Fibroblast of skin of back (primary cell): ENCODE measurements at regions not wholly inside any gene's neighbourhood (a gene's known extent, or its start where the extent isn't known, plus 50 kb on each side); places are given as distances from the start of the nearest gene placed in this dataset.
"Not testable (repeated sequence)": the region's sequence is repeated elsewhere in the genome, so short reads cannot be mapped to it uniquely, and the experiment has no call there.

ENCODE experiments used
- DNase-seq: peaks from one replicate; pipeline ENCODE4 v3.0.0-alpha.2; 2013

GRCh38 chr2:172293952-172294351 is 133.4 kb upstream of the ITGA6 start:
- DNase-seq, result no peak

- DNase-seq, result no peak
Observed at GRCh38 chr2:172294983-172295382, 132.4 kb upstream of the ITGA6 start.

- no peak for DNase-seq
Observed at GRCh38 chr2:172295677-172296076, 131.7 kb upstream of the ITGA6 start.

- no peak for DNase-seq
Observed at GRCh38 chr2:172296267-172297046, 130.9 kb upstream of the ITGA6 start.

GRCh38 chr2:172297531-172297930 is 129.9 kb upstream of the ITGA6 start:
- DNase-seq, result no peak

- no peak for DNase-seq
Observed at GRCh38 chr2:172297950-172298349, 129.4 kb upstream of the ITGA6 start.

GRCh38 chr2:172299741-172300140 is 127.6 kb upstream of the ITGA6 start:
- peak; percentile 49 for DNase-seq

GRCh38 chr2:172300851-172301250 is 126.5 kb upstream of the ITGA6 start:
- DNase-seq, result no peak

- DNase-seq, result no peak
Observed at GRCh38 chr2:172305066-172305465, 122.3 kb upstream of the ITGA6 start.

- DNase-seq, result no peak
Observed at GRCh38 chr2:172307800-172308199, 119.6 kb upstream of the ITGA6 start.

GRCh38 chr2:172308253-172308935 is 119.0 kb upstream of the ITGA6 start:
- no peak for DNase-seq

- DNase-seq, result no peak
Observed at GRCh38 chr2:172311921-172312345, 115.5 kb upstream of the ITGA6 start.

- no peak for DNase-seq
Observed at GRCh38 chr2:172313715-172314341, 113.6 kb upstream of the ITGA6 start.

- not testable (repeated sequence) for DNase-seq
Observed at GRCh38 chr2:172315070-172315469, 112.3 kb upstream of the ITGA6 start.

GRCh38 chr2:172322049-172322448 is 105.3 kb upstream of the ITGA6 start:
- DNase-seq, result no peak

GRCh38 chr2:172323256-172323655 is 104.1 kb upstream of the ITGA6 start:
- DNase-seq, result no peak

- DNase-seq, result no peak
Observed at GRCh38 chr2:172323861-172324597, 103.4 kb upstream of the ITGA6 start.

GRCh38 chr2:172326211-172326509 is 101.2 kb upstream of the ITGA6 start:
- DNase-seq, result no peak

- DNase-seq, result no peak
Observed at GRCh38 chr2:172328103-172328841, 99.1 kb upstream of the ITGA6 start.

GRCh38 chr2:172329416-172329773 is 98.0 kb upstream of the ITGA6 start:
- no peak for DNase-seq

GRCh38 chr2:172329774-172330671 is 97.4 kb upstream of the ITGA6 start:
- no peak for DNase-seq
